GM23248 (cell line): ENCODE measurements at regions not wholly inside any gene's neighbourhood (a gene's known extent, or its start where the extent isn't known, plus 50 kb on each side); places are given as distances from the start of the nearest gene placed in this dataset.

Experiments
- EZH2 ChIP-seq: fragments of 200-600 bp; sonication (generic); IDR thresholded peaks from 2 replicates; pipeline ENCODE4 v1.6.1; 2018; ENCODE audit warnings: antibody characterized with exemption, mild to moderate bottlenecking; ENCODE audit not compliant: insufficient read depth, poor library complexity, severe bottlenecking
- EZH2phosphoT487 ChIP-seq: fragments of 200-600 bp; sonication (generic); IDR thresholded peaks from 2 replicates; pipeline ENCODE4 v1.6.1; 2018; ENCODE audit warnings: antibody characterized with exemption, moderate library complexity, mild to moderate bottlenecking, low read depth; ENCODE audit not compliant: insufficient read depth

GRCh38 chr9:89835666-89836065 is 230.9 kb downstream of the GADD45G start:
- no peak for TF ChIP-seq EZH2
- TF ChIP-seq EZH2phosphoT487: no peak
